K562 (cell line): ENCODE measurements at regions not wholly inside any gene's neighbourhood (a gene's known extent, or its start where the extent isn't known, plus 50 kb on each side); places are given as distances from the start of the nearest gene placed in this dataset.

Source experiments
- ATF2 ChIP-seq: sonication (generic); formaldehyde crosslinking; IDR thresholded peaks from 2 replicates; pipeline ENCODE4 v1.8.1; 2022; ENCODE audit warnings: missing genetic modification reagents
- CTCF ChIP-seq, 3 experiments: IDR thresholded peaks in 2 of 3; conservative IDR thresholded peaks in 1 of 3; 2 replicates each; pipeline ENCODE4 v1.5.1; 2011 to 2012; ENCODE audit warnings: low read length in 3 of 3, mild to moderate bottlenecking in 3 of 3, control low read depth in 2 of 3, improper control_type of control experiment in 1 of 3, inconsistent platforms in 1 of 3, low read depth in 1 of 3, mixed read lengths in 1 of 3, moderate library complexity in 1 of 3; ENCODE audit not compliant: insufficient read depth in 2 of 3
- FOXJ3 ChIP-seq: sonication (generic); formaldehyde crosslinking; IDR thresholded peaks from 2 replicates; pipeline ENCODE4 v1.4.0; 2020; ENCODE audit warnings: mild to moderate bottlenecking, missing genetic modification reagents
- USF2 ChIP-seq: sonication (generic); formaldehyde crosslinking; IDR thresholded peaks from 2 replicates; pipeline ENCODE4 v1.5.0; 2020; ENCODE audit warnings: missing genetic modification reagents

- TF ChIP-seq FOXJ3 (CRISPR knock-in tag) (no peak), USF2 (CRISPR knock-in tag) (no peak), CTCF (IDR thresholded peaks at IDR 0.05 in 2 of 3, conservative IDR thresholded peaks at IDR 0.05 in 1 of 3; ENCODE audit: insufficient read depth in 2 of 3, low read depth in 1 of 3, low read length in 3 of 3) (no peak), ATF2 (CRISPR knock-in tag) (no peak)
These were observed 68.0 kb upstream of the PCDH15 start for GRCh38 chr10:54869022-54869421.
